IMR-90 (cell line): ENCODE measurements at regions not wholly inside any gene's neighbourhood (a gene's known extent, or its start where the extent isn't known, plus 50 kb on each side); places are given as distances from the start of the nearest gene placed in this dataset.

Source experiments
- ATAC-seq: fragments of 200-7000 bp; cut with Tn5 transposase; 2 replicates; pipeline ENCODE4 v1.9.1; 2020; ENCODE audit warnings: low read depth, mild to moderate bottlenecking, moderate library complexity
- BruUV-seq: library from RNA; stranded (reverse); fragments of 400-500 nt; replicated peaks from 2 replicates; lab custom pipeline; 2021; lab: Mats Ljungman, UMichigan
- CTCF ChIA-PET: fragments of 300-600 bp; formaldehyde crosslinking; extraction: SDS; loops from one replicate; lab custom pipeline; 2021; ENCODE audit warnings: antibody characterized with exemption; lab: Yijun Ruan, JAX
- POLR2A ChIA-PET: fragments of 300-600 bp; sonication (Branson Sonifier 250); formaldehyde crosslinking; loops from one replicate; lab custom pipeline; 2022; ENCODE audit warnings: antibody characterized with exemption; ENCODE audit not compliant: unreplicated experiment; lab: Charles Lee
- DNase-seq: peaks from one replicate; pipeline ENCODE4 v3.0.0; 2013
- H2AFZ ChIP-seq: replicated peaks from 2 replicates; pipeline ENCODE3; 2013; ENCODE audit warnings: low read length, mild to moderate bottlenecking; ENCODE audit not compliant: poor library complexity
- H2AK5ac ChIP-seq: 2 replicates; pipeline ENCODE4 v1.6.1; 2013; ENCODE audit warnings: low read depth, low read length, inconsistent platforms
- H2AK9ac ChIP-seq: replicated peaks from 2 replicates; pipeline ENCODE3; 2013; ENCODE audit warnings: mild to moderate bottlenecking, low read depth, low read length, moderate library complexity; ENCODE audit not compliant: poor library complexity
- H2BK120ac ChIP-seq: 2 replicates; pipeline ENCODE4 v1.6.1; 2013; ENCODE audit warnings: low read depth, low read length, inconsistent platforms
- H2BK15ac ChIP-seq: 3 replicates; pipeline ENCODE4 v1.6.1; 2013; ENCODE audit warnings: low read depth, low read length, inconsistent platforms
- H2BK20ac ChIP-seq: 2 replicates; pipeline ENCODE4 v1.6.1; 2013; ENCODE audit warnings: low read depth, mild to moderate bottlenecking, inconsistent platforms, low read length, moderate library complexity
- H2BK5ac ChIP-seq: 2 replicates; pipeline ENCODE4 v1.6.1; 2013; ENCODE audit warnings: mild to moderate bottlenecking, low read depth, low read length, inconsistent platforms; ENCODE audit not compliant: poor library complexity, severe bottlenecking
- H3K14ac ChIP-seq: replicated peaks from 2 replicates; pipeline ENCODE4 v1.6.1; 2013; ENCODE audit warnings: low read depth, low read length, inconsistent platforms
- H3K18ac ChIP-seq: 2 replicates; pipeline ENCODE4 v1.6.1; 2013; ENCODE audit warnings: low read depth, low read length, control low read depth
- H3K23ac ChIP-seq: 2 replicates; pipeline ENCODE4 v1.6.1; 2013; ENCODE audit warnings: low read depth, low read length, inconsistent platforms
- H3K27ac ChIP-seq: 2 replicates; pipeline ENCODE4 v1.5.1; 2013; ENCODE audit warnings: mild to moderate bottlenecking, control low read depth, low read length; ENCODE audit not compliant: insufficient read depth
- H3K27me3 ChIP-seq: 2 replicates; pipeline ENCODE4 v1.6.1; 2013; ENCODE audit warnings: low read length; ENCODE audit not compliant: control insufficient read depth, insufficient read depth
- H3K36me3 ChIP-seq: 2 replicates; pipeline ENCODE4 v1.6.1; 2013; ENCODE audit warnings: low read length, mixed read lengths; ENCODE audit not compliant: control insufficient read depth, insufficient read depth
- H3K4ac ChIP-seq: 2 replicates; pipeline ENCODE4 v1.6.1; 2013; ENCODE audit warnings: low read depth, low read length, inconsistent platforms
- H3K4me1 ChIP-seq: 2 replicates; pipeline ENCODE4 v1.6.1; 2013; ENCODE audit warnings: low read length, mixed read lengths; ENCODE audit not compliant: control insufficient read depth, insufficient read depth
- H3K4me2 ChIP-seq: 2 replicates; pipeline ENCODE4 v1.6.1; 2013; ENCODE audit warnings: low read depth, mild to moderate bottlenecking, control low read depth, low read length, moderate library complexity
- H3K4me3 ChIP-seq: 2 replicates; pipeline ENCODE4 v1.5.1; 2013; ENCODE audit warnings: low read depth, mild to moderate bottlenecking, control low read depth, low read length, moderate library complexity; ENCODE audit not compliant: insufficient read depth
- H3K56ac ChIP-seq: 2 replicates; pipeline ENCODE4 v1.6.1; 2013; ENCODE audit warnings: low read length, inconsistent platforms; ENCODE audit not compliant: insufficient read depth; ENCODE audit errors: extremely low read depth
- H3K79me1 ChIP-seq, 2 experiments: 2 replicates each; pipeline ENCODE4 v1.6.1; 2013; ENCODE audit warnings: low read length in 2 of 2, inconsistent platforms in 1 of 2, low read depth in 1 of 2
- H3K9ac ChIP-seq: 2 replicates; pipeline ENCODE4 v1.6.1; 2013; ENCODE audit warnings: low read depth, low read length, control low read depth
- H3K9me1 ChIP-seq: 2 replicates; pipeline ENCODE4 v1.6.1; 2013; ENCODE audit warnings: low read length, inconsistent platforms; ENCODE audit not compliant: insufficient read depth
- H3K9me3 ChIP-seq: 2 replicates; pipeline ENCODE4 v1.6.1; 2013; ENCODE audit warnings: low read length; ENCODE audit not compliant: control insufficient read depth, insufficient read depth
- H4K20me1 ChIP-seq: 2 replicates; pipeline ENCODE4 v1.6.1; 2013; ENCODE audit warnings: low read length, inconsistent platforms; ENCODE audit not compliant: insufficient read depth
- H4K5ac ChIP-seq: 2 replicates; pipeline ENCODE4 v1.6.1; 2013; ENCODE audit warnings: mild to moderate bottlenecking, low read depth, low read length, control low read depth
- H4K8ac ChIP-seq, 2 experiments: 2 replicates each; pipeline ENCODE4 v1.6.1; 2013; ENCODE audit warnings: low read depth in 2 of 2, low read length in 2 of 2, control low read depth in 1 of 2, inconsistent platforms in 1 of 2
- H4K91ac ChIP-seq: 2 replicates; pipeline ENCODE4 v1.6.1; 2013; ENCODE audit warnings: low read depth, low read length, inconsistent platforms; ENCODE audit not compliant: insufficient read depth
- BHLHE40 ChIP-seq: fragments of 150-350 bp; IDR thresholded peaks from 2 replicates; pipeline ENCODE4 v1.6.1; 2016; ENCODE audit warnings: mild to moderate bottlenecking, low read depth, low read length
- CEBPB ChIP-seq: IDR thresholded peaks from 2 replicates; pipeline ENCODE4 v1.6.1; 2012; ENCODE audit warnings: low read depth, low read length, improper control_type of control experiment
- CHD1 ChIP-seq: IDR thresholded peaks from 2 replicates; pipeline ENCODE4 v1.6.1; 2012; ENCODE audit warnings: low read depth, low read length, improper control_type of control experiment
- FOS ChIP-seq: fragments of 150-350 bp; IDR thresholded peaks from 2 replicates; pipeline ENCODE4 v1.6.1; 2016; ENCODE audit warnings: low read depth, low read length
- MAFK ChIP-seq: IDR thresholded peaks from 2 replicates; pipeline ENCODE4 v1.6.1; 2012; ENCODE audit warnings: low read depth, low read length, improper control_type of control experiment
- MAZ ChIP-seq: IDR thresholded peaks from 2 replicates; pipeline ENCODE4 v1.6.1; 2012; ENCODE audit warnings: low read depth, mild to moderate bottlenecking, low read length, improper control_type of control experiment, moderate library complexity, borderline replicate concordance
- MXI1 ChIP-seq: IDR thresholded peaks from 2 replicates; pipeline ENCODE4 v1.6.1; 2012; ENCODE audit warnings: low read depth, mild to moderate bottlenecking, low read length, moderate library complexity, borderline replicate concordance
- NFE2L2 ChIP-seq: fragments of 150-350 bp; IDR thresholded peaks from 2 replicates; pipeline ENCODE4 v1.6.1; 2016; ENCODE audit warnings: low read depth, mild to moderate bottlenecking, low read length
- POLR2A ChIP-seq: IDR thresholded peaks from 2 replicates; pipeline ENCODE4 v1.6.1; 2012; ENCODE audit warnings: mild to moderate bottlenecking, low read depth, low read length
- RAD21 ChIP-seq: IDR thresholded peaks from 2 replicates; pipeline ENCODE4 v1.6.1; 2012; ENCODE audit warnings: low read length, improper control_type of control experiment
- RCOR1 ChIP-seq: IDR thresholded peaks from 2 replicates; pipeline ENCODE4 v1.6.1; 2012; ENCODE audit warnings: mild to moderate bottlenecking, low read length, improper control_type of control experiment; ENCODE audit not compliant: insufficient replicate concordance
- RFX5 ChIP-seq: IDR thresholded peaks from 2 replicates; pipeline ENCODE4 v1.8.0; 2012; ENCODE audit warnings: low read depth, mild to moderate bottlenecking, low read length, moderate library complexity
- SMC3 ChIP-seq: fragments of 150-350 bp; IDR thresholded peaks from 2 replicates; pipeline ENCODE4 v1.6.1; 2016; ENCODE audit warnings: low read depth, mild to moderate bottlenecking, antibody characterized with exemption, low read length, moderate library complexity
- WGBS, 2 experiments: methylation state at CpG; one replicate each; pipeline versions ENCODE4 v1.1.5 to v1.1.7; 2013; ENCODE audit warnings: missing lambda C conversion rate in 2 of 2; ENCODE audit not compliant: insufficient read length in 1 of 2; ENCODE audit errors: extremely low coverage in 2 of 2; 5-methylcytosine and 5-hydroxymethylcytosine counted together
- dilution Hi-C: fragments of 300-500 bp; cut with HindIII; formaldehyde crosslinking; loops from one replicate; pipeline ENCODE4 v1.14.3; 2018; ENCODE audit warnings: low sequenced_read_pairs; ENCODE audit not compliant: unreplicated experiment
- in situ Hi-C: fragments of 300-500 bp; cut with MboI; formaldehyde crosslinking; loops from 3 replicates; pipeline ENCODE4 v1.14.3; 2019; ENCODE audit warnings: low sequenced_read_pairs, inconsistent platforms, mixed read lengths
- intact Hi-C: fragments of 100-400 bp; cut with micrococcal nuclease; formaldehyde crosslinking; loops from 2 replicates; pipeline ENCODE4 v1.10.0; 2022
- TF ChIP-seq, protein P1 (sequence below): conservative IDR thresholded peaks from 2 replicates; pipeline ENCODE4 v1.5.1; 2012; ENCODE audit warnings: mild to moderate bottlenecking, low read depth, low read length, improper control_type of control experiment
- TF ChIP-seq, protein P2 (sequence below): fragments of 150-350 bp; IDR thresholded peaks from 2 replicates; pipeline ENCODE4 v1.6.1; 2016; ENCODE audit warnings: low read depth, mild to moderate bottlenecking, low read length, moderate library complexity, borderline replicate concordance
- TF ChIP-seq, protein P3 (sequence below): fragments of 150-350 bp; IDR thresholded peaks from 2 replicates; pipeline ENCODE4 v1.6.1; 2017; ENCODE audit warnings: mild to moderate bottlenecking, antibody characterized with exemption, low read length, low read depth

DNA sequence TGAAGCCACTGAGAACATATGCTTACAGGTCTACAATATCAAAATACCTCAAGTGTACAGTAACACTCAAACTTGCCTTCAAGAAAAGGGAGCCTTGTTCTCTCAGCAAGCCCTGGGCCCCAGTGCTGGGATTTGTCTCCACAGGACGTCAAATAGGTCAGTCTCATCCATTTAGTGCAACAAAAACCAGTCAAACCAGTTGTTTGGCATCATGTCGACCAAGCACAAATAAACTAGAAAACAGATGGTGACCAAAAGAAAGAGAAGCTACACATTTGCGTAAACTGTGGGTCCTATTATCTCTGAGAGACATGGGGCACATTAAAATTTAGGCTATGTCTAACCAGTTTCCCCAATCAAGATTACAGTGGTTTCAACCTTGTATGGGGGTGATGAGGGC is 182.6 kb upstream of the PKDCC start:
- no peaks in the 10 kb centered on the region for H4K20me1 ChIP-seq
- ChIA-PET CTCF (interaction anchor here (1.5 kb wide), 1 partner anchor 222 kb away, joined by 6 read pairs; no protein-coding TSS in a partner anchor), POLR2A (no interaction called here)
- intact Hi-C loops (loop anchor here (10.0 kb wide), 1 partner anchor 460 kb away; no protein-coding TSS in a partner anchor), dilution Hi-C loops (no loop called here), in situ Hi-C loops (loop anchor here (25.0 kb wide), 1 partner anchor 797 kb away; no protein-coding TSS in a partner anchor)
- no peaks in the 10 kb centered on the region for H3K79me1 ChIP-seq
- H3K4ac ChIP-seq = no peak overlapping the region
- ATAC-seq = no peak
- no peak overlapping the region for H3K23ac ChIP-seq
- 100% methylated on average over 1 of the region's 3 CpGs; no CpG with 5 or more reads in 1 of the 2 experiments for WGBS, 2 experiments
- peaks cover 13% of the 10 kb centered on the region for H3K4me1 ChIP-seq
- H2BK20ac ChIP-seq = no peak overlapping the region
- H3K4me2 ChIP-seq = no peak overlapping the region
- H3K9me1 ChIP-seq = 0 out of 2 replicates have a peak, but pooled peaks cover 3% of the 10 kb centered on the region
- H2BK15ac ChIP-seq = no peak overlapping the region
- H3K27me3 ChIP-seq = no peaks in the 10 kb centered on the region
- no peak overlapping the region for H3K4me3 ChIP-seq
- no peak overlapping the region for H3K14ac ChIP-seq
- no peak overlapping the region for H4K91ac ChIP-seq
- no peak overlapping the region for H2BK5ac ChIP-seq
- no peak overlapping the region for H3K18ac ChIP-seq
- no peak overlapping the region for H3K9ac ChIP-seq
- no peaks in the 10 kb centered on the region for H3K36me3 ChIP-seq
- H3K9me3 ChIP-seq = no peaks in the 10 kb centered on the region
- H4K5ac ChIP-seq = no peak overlapping the region
- no peak overlapping the region for H2AK5ac ChIP-seq
- H2AK9ac ChIP-seq = no peak overlapping the region
- no peak for TF ChIP-seq BHLHE40
- TF ChIP-seq MAZ = no peak
- no peak for TF ChIP-seq MXI1
- no peak for TF ChIP-seq FOS
- TF ChIP-seq CEBPB = no peak
- TF ChIP-seq, protein P1, sequence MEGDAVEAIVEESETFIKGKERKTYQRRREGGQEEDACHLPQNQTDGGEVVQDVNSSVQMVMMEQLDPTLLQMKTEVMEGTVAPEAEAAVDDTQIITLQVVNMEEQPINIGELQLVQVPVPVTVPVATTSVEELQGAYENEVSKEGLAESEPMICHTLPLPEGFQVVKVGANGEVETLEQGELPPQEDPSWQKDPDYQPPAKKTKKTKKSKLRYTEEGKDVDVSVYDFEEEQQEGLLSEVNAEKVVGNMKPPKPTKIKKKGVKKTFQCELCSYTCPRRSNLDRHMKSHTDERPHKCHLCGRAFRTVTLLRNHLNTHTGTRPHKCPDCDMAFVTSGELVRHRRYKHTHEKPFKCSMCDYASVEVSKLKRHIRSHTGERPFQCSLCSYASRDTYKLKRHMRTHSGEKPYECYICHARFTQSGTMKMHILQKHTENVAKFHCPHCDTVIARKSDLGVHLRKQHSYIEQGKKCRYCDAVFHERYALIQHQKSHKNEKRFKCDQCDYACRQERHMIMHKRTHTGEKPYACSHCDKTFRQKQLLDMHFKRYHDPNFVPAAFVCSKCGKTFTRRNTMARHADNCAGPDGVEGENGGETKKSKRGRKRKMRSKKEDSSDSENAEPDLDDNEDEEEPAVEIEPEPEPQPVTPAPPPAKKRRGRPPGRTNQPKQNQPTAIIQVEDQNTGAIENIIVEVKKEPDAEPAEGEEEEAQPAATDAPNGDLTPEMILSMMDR = no peak
- TF ChIP-seq CHD1 = no peak
- no peak for TF ChIP-seq SMC3
- TF ChIP-seq NFE2L2 = no peak
- no peak for TF ChIP-seq RCOR1
- TF ChIP-seq, protein P2, sequence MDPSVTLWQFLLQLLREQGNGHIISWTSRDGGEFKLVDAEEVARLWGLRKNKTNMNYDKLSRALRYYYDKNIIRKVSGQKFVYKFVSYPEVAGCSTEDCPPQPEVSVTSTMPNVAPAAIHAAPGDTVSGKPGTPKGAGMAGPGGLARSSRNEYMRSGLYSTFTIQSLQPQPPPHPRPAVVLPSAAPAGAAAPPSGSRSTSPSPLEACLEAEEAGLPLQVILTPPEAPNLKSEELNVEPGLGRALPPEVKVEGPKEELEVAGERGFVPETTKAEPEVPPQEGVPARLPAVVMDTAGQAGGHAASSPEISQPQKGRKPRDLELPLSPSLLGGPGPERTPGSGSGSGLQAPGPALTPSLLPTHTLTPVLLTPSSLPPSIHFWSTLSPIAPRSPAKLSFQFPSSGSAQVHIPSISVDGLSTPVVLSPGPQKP = no peak
- TF ChIP-seq, protein P3, sequence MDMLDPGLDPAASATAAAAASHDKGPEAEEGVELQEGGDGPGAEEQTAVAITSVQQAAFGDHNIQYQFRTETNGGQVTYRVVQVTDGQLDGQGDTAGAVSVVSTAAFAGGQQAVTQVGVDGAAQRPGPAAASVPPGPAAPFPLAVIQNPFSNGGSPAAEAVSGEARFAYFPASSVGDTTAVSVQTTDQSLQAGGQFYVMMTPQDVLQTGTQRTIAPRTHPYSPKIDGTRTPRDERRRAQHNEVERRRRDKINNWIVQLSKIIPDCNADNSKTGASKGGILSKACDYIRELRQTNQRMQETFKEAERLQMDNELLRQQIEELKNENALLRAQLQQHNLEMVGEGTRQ = no peak
- no peak for TF ChIP-seq RAD21
- TF ChIP-seq POLR2A = no peak
- TF ChIP-seq MAFK = no peak
- TF ChIP-seq RFX5 = no peak
- H4K8ac ChIP-seq = no peak overlapping the region
- no peak overlapping the region for H3K27ac ChIP-seq
- H2BK120ac ChIP-seq = no peak overlapping the region
- BruUV-seq = no TSS peak
- H2AFZ ChIP-seq = no peak overlapping the region
- H3K56ac ChIP-seq = no peak overlapping the region
- DNase-seq = no peak
